SK-N-SH (cell line): ENCODE measurements at regions not wholly inside any gene's neighbourhood (a gene's known extent, or its start where the extent isn't known, plus 50 kb on each side); places are given as distances from the start of the nearest gene placed in this dataset.

ENCODE experiments used
- CTCF ChIA-PET: fragments of 300-600, 350-600 bp; formaldehyde crosslinking; extraction: SDS; loops from one replicate; lab custom pipeline; 2021; lab: Yijun Ruan, JAX
- POLR2A ChIA-PET: fragments of 350-600 bp; sonication (Branson Sonifier 250); formaldehyde crosslinking; extraction: SDS; loops from one replicate; lab custom pipeline; 2020; ENCODE audit warnings: antibody characterized with exemption, inconsistent platforms; lab: Yijun Ruan, JAX
- DNase-seq: peaks from one replicate; pipeline ENCODE4 v3.0.0; 2012
- H2AFZ ChIP-seq: fragments of 200-600 bp; sonication (generic); 2 replicates; pipeline ENCODE4 v1.8.1; 2016; ENCODE audit warnings: antibody characterized with exemption, mild to moderate bottlenecking, low read depth
- H3F3A ChIP-seq: fragments of 200-600 bp; sonication (generic); replicated peaks from 2 replicates; pipeline ENCODE3; 2016; ENCODE audit warnings: antibody characterized with exemption, mild to moderate bottlenecking; ENCODE audit not compliant: insufficient read depth
- H3K27ac ChIP-seq, 2 experiments: fragments of 200-500 bp in 1 of 2; fragments of 200-600 bp in 1 of 2; sonication (Bioruptor generic) in 1 of 2; sonication (generic), shearing (Covaris generic) in 1 of 2; 2 replicates each; pipeline versions ENCODE4 v1.5.1 to v1.6.1; 2014 to 2016; ENCODE audit warnings: low read depth in 2 of 2, inconsistent platforms in 1 of 2, low read length in 1 of 2, mild to moderate bottlenecking in 1 of 2, mixed read lengths in 1 of 2
- H3K27me3 ChIP-seq: fragments of 200-600 bp; sonication (generic), shearing (Covaris generic); 2 replicates; pipeline ENCODE4 v1.6.1; 2016; ENCODE audit warnings: mixed run types; ENCODE audit not compliant: insufficient read depth
- H3K36me3 ChIP-seq, 2 experiments: fragments of 200-500 bp in 1 of 2; fragments of 200-600 bp in 1 of 2; sonication (Bioruptor generic) in 1 of 2; sonication (generic) in 1 of 2; replicated peaks in 1 of 2; 2 replicates each; pipeline versions ENCODE3 to v1.5.1; 2014 to 2016; ENCODE audit warnings: low read length in 1 of 2, mild to moderate bottlenecking in 1 of 2; ENCODE audit not compliant: insufficient read depth in 2 of 2, control insufficient read depth in 1 of 2
- H3K4me1 ChIP-seq, 2 experiments: fragments of 200-500 bp in 1 of 2; fragments of 200-600 bp in 1 of 2; sonication (Bioruptor generic) in 1 of 2; sonication (generic), shearing (Covaris generic) in 1 of 2; 2 replicates each; pipeline versions ENCODE4 v1.5.1 to v1.6.1; 2014 to 2016; ENCODE audit warnings: low read depth in 1 of 2, low read length in 1 of 2, mixed run types in 1 of 2; ENCODE audit not compliant: insufficient read depth in 2 of 2, control insufficient read depth in 1 of 2
- H3K4me2 ChIP-seq: fragments of 200-600 bp; sonication (generic), shearing (Covaris generic); 2 replicates; pipeline ENCODE4 v1.6.1; 2017; ENCODE audit warnings: mixed run types
- H3K4me3 ChIP-seq, 2 experiments: fragments of 200-500 bp in 1 of 2; fragments of 200-600 bp in 1 of 2; sonication (Bioruptor generic) in 1 of 2; sonication (generic), shearing (Covaris generic) in 1 of 2; 2 replicates each; pipeline versions ENCODE4 v1.5.1 to v1.8.1; 2014 to 2016; ENCODE audit warnings: low read depth in 2 of 2, inconsistent platforms in 1 of 2, low read length in 1 of 2, mild to moderate bottlenecking in 1 of 2, mixed read lengths in 1 of 2, moderate library complexity in 1 of 2
- H3K79me2 ChIP-seq: fragments of 200-600 bp; sonication (generic); 2 replicates; pipeline ENCODE4 v1.8.1; 2017; ENCODE audit warnings: mild to moderate bottlenecking; ENCODE audit not compliant: insufficient read depth
- H3K9ac ChIP-seq: fragments of 200-600 bp; sonication (generic); 2 replicates; pipeline ENCODE4 v1.6.1; 2017; ENCODE audit warnings: mixed run types
- H3K9me2 ChIP-seq: fragments of 200-600 bp; sonication (generic); 2 replicates; pipeline ENCODE4 v1.6.1; 2017; ENCODE audit warnings: mixed run types
- H3K9me3 ChIP-seq: fragments of 200-600 bp; sonication (generic); 2 replicates; pipeline ENCODE4 v1.6.1; 2017; ENCODE audit warnings: mixed run types, mild to moderate bottlenecking, moderate library complexity
- H4K20me1 ChIP-seq: fragments of 200-600 bp; sonication (generic); 2 replicates; pipeline ENCODE4 v1.6.1; 2017; ENCODE audit warnings: mild to moderate bottlenecking, mixed run types; ENCODE audit not compliant: insufficient read depth
- CHD2 ChIP-seq: fragments of 150-350 bp; IDR thresholded peaks from 2 replicates; pipeline ENCODE4 v1.6.1; 2018; ENCODE audit warnings: low read length; ENCODE audit not compliant: partially characterized antibody
- ELF1 ChIP-seq: IDR thresholded peaks from 2 replicates; pipeline ENCODE4 v1.4.0; 2012
- EZH2phosphoT487 ChIP-seq: fragments of 200-600 bp; sonication (generic); IDR thresholded peaks from 2 replicates; pipeline ENCODE4 v1.6.1; 2017; ENCODE audit warnings: low read depth, mixed run types, mild to moderate bottlenecking, antibody characterized with exemption, moderate library complexity, borderline replicate concordance
- FOSL2 ChIP-seq: IDR thresholded peaks from 2 replicates; pipeline ENCODE4 v1.4.0; 2012; ENCODE audit warnings: low read depth, mild to moderate bottlenecking, moderate library complexity, borderline replicate concordance
- FOXJ3 ChIP-seq: sonication (generic); formaldehyde crosslinking; IDR thresholded peaks from 2 replicates; pipeline ENCODE4 v1.5.1; 2020; ENCODE audit warnings: mild to moderate bottlenecking, missing genetic modification reagents
- IRF3 ChIP-seq: fragments of 150-350 bp; IDR thresholded peaks from 2 replicates; pipeline ENCODE4 v1.6.1; 2016; ENCODE audit warnings: mild to moderate bottlenecking, low read depth, low read length
- MEF2A ChIP-seq: IDR thresholded peaks from 2 replicates; pipeline ENCODE4 v1.4.0; 2012; ENCODE audit warnings: low read depth, borderline replicate concordance
- MXI1 ChIP-seq: IDR thresholded peaks from 2 replicates; pipeline ENCODE4 v1.6.1; 2012; ENCODE audit warnings: mild to moderate bottlenecking, low read depth, low read length, improper control_type of control experiment
- NRF1 ChIP-seq: IDR thresholded peaks from 2 replicates; pipeline ENCODE4 v1.6.1; 2012; ENCODE audit warnings: low read depth, mild to moderate bottlenecking, low read length
- PBX3 ChIP-seq: IDR thresholded peaks from 2 replicates; pipeline ENCODE4; 2012
- REST ChIP-seq: IDR thresholded peaks from 2 replicates; pipeline ENCODE4 v1.6.1; 2012; ENCODE audit warnings: mild to moderate bottlenecking, low read depth, low read length, moderate library complexity
- RFX5 ChIP-seq: IDR thresholded peaks from 2 replicates; pipeline ENCODE4 v1.6.1; 2012; ENCODE audit warnings: mild to moderate bottlenecking, improper control_type of control experiment, low read length
- SIN3A ChIP-seq: IDR thresholded peaks from 2 replicates; pipeline ENCODE4 v1.6.1; 2012; ENCODE audit warnings: low read depth, mild to moderate bottlenecking, low read length, moderate library complexity, borderline replicate concordance
- SMC3 ChIP-seq: IDR thresholded peaks from 2 replicates; pipeline ENCODE4 v1.6.1; 2012; ENCODE audit warnings: low read depth, low read length, improper control_type of control experiment
- TAF1 ChIP-seq: IDR thresholded peaks from 2 replicates; pipeline ENCODE4 v1.6.1; 2012; ENCODE audit warnings: low read depth, mild to moderate bottlenecking, low read length, moderate library complexity, borderline replicate concordance
- TEAD4 ChIP-seq: IDR thresholded peaks from 2 replicates; pipeline ENCODE4 v1.4.0; 2012; ENCODE audit warnings: mild to moderate bottlenecking, borderline replicate concordance; ENCODE audit not compliant: insufficient read depth
- YY1 ChIP-seq: IDR thresholded peaks from 2 replicates; pipeline ENCODE4 v1.4.0; 2012; ENCODE audit warnings: low read depth, mild to moderate bottlenecking
- WGBS: methylation state at CpG from one replicate; pipeline ENCODE4 v1.1.6; 2017; ENCODE audit warnings: low lambda C conversion rate; 5-methylcytosine and 5-hydroxymethylcytosine counted together
- TF ChIP-seq, protein P1 (sequence below): IDR thresholded peaks from 2 replicates; pipeline ENCODE4 v1.4.0; 2012; ENCODE audit warnings: low read depth, borderline replicate concordance
- TF ChIP-seq, protein P2 (sequence below): fragments of 200-600 bp; sonication (generic); IDR thresholded peaks from 2 replicates; pipeline ENCODE4 v1.6.1; 2017; ENCODE audit warnings: antibody characterized with exemption, mild to moderate bottlenecking, moderate library complexity
- TF ChIP-seq, protein P3 (sequence below): IDR thresholded peaks from 2 replicates; pipeline ENCODE4 v1.4.0; 2012; ENCODE audit warnings: low read depth, borderline replicate concordance

DNA sequence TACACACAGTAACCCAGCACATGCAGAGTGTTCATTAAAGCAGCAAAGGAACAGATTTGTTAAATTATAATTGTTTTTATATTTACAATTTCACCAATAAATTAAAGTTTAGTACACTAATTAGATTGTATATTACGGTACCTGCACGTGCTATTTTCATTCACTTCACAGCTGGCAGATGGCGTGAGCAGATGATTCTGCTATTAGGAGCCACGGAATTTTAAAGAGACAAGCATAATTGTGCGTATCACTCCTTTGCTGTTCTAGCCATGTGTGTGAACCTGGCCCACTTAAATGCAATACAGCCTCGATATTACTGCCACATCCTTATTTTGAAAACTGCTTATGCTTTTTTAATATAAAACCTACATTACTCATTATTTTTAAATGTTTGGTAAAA, 332.8 kb upstream of the SOX11 start:
- no peaks in the 10 kb centered on the region for H3K79me2 ChIP-seq
- TF ChIP-seq RFX5 (no peak), PBX3 (no peak), REST (no peak), ELF1 (no peak), NRF1 (no peak), MEF2A (no peak), SMC3 (no peak), CHD2 (no peak), TEAD4 (no peak), MXI1 (no peak), YY1 (no peak), SIN3A (no peak), IRF3 (no peak), FOSL2 (no peak), TAF1 (no peak), FOXJ3 (CRISPR knock-in tag) (no peak), EZH2phosphoT487 (no peak)
- TF ChIP-seq, protein P1, sequence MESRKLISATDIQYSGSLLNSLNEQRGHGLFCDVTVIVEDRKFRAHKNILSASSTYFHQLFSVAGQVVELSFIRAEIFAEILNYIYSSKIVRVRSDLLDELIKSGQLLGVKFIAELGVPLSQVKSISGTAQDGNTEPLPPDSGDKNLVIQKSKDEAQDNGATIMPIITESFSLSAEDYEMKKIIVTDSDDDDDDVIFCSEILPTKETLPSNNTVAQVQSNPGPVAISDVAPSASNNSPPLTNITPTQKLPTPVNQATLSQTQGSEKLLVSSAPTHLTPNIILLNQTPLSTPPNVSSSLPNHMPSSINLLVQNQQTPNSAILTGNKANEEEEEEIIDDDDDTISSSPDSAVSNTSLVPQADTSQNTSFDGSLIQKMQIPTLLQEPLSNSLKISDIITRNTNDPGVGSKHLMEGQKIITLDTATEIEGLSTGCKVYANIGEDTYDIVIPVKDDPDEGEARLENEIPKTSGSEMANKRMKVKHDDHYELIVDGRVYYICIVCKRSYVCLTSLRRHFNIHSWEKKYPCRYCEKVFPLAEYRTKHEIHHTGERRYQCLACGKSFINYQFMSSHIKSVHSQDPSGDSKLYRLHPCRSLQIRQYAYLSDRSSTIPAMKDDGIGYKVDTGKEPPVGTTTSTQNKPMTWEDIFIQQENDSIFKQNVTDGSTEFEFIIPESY, result no peak
- TF ChIP-seq, protein P2, sequence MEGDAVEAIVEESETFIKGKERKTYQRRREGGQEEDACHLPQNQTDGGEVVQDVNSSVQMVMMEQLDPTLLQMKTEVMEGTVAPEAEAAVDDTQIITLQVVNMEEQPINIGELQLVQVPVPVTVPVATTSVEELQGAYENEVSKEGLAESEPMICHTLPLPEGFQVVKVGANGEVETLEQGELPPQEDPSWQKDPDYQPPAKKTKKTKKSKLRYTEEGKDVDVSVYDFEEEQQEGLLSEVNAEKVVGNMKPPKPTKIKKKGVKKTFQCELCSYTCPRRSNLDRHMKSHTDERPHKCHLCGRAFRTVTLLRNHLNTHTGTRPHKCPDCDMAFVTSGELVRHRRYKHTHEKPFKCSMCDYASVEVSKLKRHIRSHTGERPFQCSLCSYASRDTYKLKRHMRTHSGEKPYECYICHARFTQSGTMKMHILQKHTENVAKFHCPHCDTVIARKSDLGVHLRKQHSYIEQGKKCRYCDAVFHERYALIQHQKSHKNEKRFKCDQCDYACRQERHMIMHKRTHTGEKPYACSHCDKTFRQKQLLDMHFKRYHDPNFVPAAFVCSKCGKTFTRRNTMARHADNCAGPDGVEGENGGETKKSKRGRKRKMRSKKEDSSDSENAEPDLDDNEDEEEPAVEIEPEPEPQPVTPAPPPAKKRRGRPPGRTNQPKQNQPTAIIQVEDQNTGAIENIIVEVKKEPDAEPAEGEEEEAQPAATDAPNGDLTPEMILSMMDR, result no peak
- TF ChIP-seq, protein P3, sequence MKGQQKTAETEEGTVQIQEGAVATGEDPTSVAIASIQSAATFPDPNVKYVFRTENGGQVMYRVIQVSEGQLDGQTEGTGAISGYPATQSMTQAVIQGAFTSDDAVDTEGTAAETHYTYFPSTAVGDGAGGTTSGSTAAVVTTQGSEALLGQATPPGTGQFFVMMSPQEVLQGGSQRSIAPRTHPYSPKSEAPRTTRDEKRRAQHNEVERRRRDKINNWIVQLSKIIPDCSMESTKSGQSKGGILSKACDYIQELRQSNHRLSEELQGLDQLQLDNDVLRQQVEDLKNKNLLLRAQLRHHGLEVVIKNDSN, result no peak
- TF ChIP-seq, all 33 proteins: peak for 0
- WGBS, result 36% methylated on average over 6 of the region's 6 CpGs
- H3K27ac ChIP-seq, result no peak overlapping the region
- no peaks in the 10 kb centered on the region for H3K4me1 ChIP-seq
- no peaks in the 10 kb centered on the region for H3K27me3 ChIP-seq
- no peaks in the 10 kb centered on the region for H3K36me3 ChIP-seq
- POLR2A ChIA-PET, result no interaction called here
- no peaks in the 10 kb centered on the region for H3K9me2 ChIP-seq
- no peaks in the 10 kb centered on the region for H4K20me1 ChIP-seq
- no peak for DNase-seq
- H3K4me2 ChIP-seq, result no peak overlapping the region
- no peak overlapping the region for H2AFZ ChIP-seq
- H3K9ac ChIP-seq, result no peak overlapping the region
- peaks cover 6% of the 10 kb centered on the region; the same call in 1 of the 2 replicates for H3K9me3 ChIP-seq
- H3F3A ChIP-seq, result no peaks in the 10 kb centered on the region
- H3K4me3 ChIP-seq, result no peak overlapping the region
- CTCF ChIA-PET, result interaction anchor here (0.8 to 1.8 kb wide), 2 partner anchors 332 to 1378 kb away, joined by 3 to 6 read pairs; no protein-coding TSS in a partner anchor
